GM18868 (cell line): ENCODE measurements at regions not wholly inside any gene's neighbourhood (a gene's known extent, or its start where the extent isn't known, plus 50 kb on each side); places are given as distances from the start of the nearest gene placed in this dataset.
"Not testable (repeated sequence)": the region's sequence is repeated elsewhere in the genome, so short reads cannot be mapped to it uniquely, and the experiment has no call there.

Experiments
- ATAC-seq: cut with Tn5 transposase; IDR thresholded peaks from one replicate; pipeline ENCODE4 v1.9.1; 2021; ENCODE audit warnings: mild to moderate bottlenecking, moderate library complexity; ENCODE audit not compliant: unreplicated experiment

GRCh38 chr1:222941425-222941824, 126.6 kb downstream of the DISP1 start:
- no peak for ATAC-seq

- ATAC-seq, result no peak
These were observed 131.6 kb downstream of the DISP1 start for GRCh38 chr1:222946436-222946835.

DNA sequence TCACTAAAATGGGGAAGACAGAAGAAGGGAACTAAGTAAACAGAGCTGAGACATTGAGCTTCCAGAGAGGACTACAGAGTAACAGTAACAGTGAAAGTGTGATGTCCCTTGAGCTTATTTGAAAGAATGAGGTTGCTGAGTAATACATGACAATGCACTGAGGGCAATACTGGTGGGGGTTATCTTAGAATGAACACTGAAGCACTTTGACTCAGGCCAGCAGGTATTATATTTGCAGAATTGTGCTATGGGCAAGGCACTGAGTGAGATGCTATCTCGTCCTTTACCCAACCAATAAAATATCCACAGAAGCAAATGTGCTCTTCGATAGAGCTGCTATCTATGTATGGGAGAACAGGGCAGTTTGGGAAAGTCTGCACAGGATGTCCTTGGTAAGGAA, 133.2 kb downstream of the DISP1 start:
- no peak for ATAC-seq

GRCh38 chr1:222950892-222951291, 136.1 kb downstream of the DISP1 start:
- ATAC-seq, result no peak

DNA sequence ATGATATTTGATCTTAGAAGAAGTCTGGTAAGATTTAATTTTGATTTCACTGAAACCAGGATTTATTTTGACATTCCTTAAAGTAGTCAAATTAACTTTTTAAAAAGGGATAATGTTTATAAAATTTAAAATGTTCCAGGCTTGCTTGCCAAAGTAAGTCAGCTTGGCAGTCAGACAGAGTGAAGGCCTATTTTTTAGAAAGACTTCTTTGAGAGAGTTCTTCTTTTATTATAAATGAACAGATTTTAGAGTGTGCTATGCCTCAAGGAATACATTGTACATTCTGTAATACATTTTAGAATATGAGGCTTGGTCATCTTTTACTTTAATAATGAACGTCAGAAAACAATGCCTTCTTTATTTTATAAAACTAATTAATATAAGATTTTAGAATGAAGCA, 138.7 kb downstream of the DISP1 start:
- no peak for ATAC-seq

- ATAC-seq, result no peak
These were observed 141.1 kb downstream of the DISP1 start for GRCh38 chr1:222955964-222956363.

DNA sequence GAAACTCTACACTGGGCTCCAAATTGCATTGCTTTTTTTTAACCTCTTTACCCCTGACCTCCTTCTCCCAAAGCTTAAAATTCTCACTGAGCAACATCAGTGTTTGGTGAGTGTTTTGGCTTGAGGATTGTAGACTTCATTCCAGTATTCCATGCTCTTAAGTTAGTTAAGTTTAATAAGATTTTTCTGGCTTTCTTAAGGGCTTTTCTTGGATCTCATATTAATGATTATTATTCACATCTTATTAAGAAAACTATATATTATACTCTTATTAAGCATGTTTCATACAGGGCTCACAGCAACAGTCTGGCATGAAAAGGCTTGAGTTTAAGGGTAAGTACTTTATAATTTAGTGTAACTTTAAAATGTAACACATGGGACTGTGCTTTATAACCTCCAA, 141.8 kb downstream of the DISP1 start:
- ATAC-seq, result no peak

- ATAC-seq, result no peak
These were observed 152.8 kb downstream of the DISP1 start for GRCh38 chr1:222967466-222968240.

DNA sequence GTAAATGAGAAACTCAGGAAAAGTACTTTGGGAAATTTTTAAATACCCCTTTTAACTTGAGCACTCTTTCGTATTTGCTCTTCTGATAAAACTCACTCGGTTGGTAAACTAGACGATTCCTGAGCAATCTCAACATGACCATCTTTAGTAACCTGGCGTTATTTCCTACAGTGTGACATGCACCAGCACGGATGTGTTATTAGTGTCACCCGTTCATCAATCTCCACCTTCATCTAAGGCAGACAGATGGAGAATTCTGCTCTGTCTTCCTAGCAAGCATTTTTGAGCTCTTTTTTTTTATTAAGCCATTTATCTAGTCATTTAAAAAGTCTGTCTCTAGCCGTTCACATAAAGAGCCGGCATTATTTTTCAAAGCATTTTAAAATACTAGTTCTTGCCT, 155.2 kb downstream of the DISP1 start:
- no peak for ATAC-seq

GRCh38 chr1:222970711-222971110, 155.9 kb downstream of the DISP1 start:
- ATAC-seq, result no peak

GRCh38 chr1:222971146-222971545, 156.3 kb downstream of the DISP1 start:
- ATAC-seq, result no peak

- no peak for ATAC-seq
These were observed 158.7 kb downstream of the DISP1 start for GRCh38 chr1:222973561-222973960.

GRCh38 chr1:222974496-222974895, 159.7 kb downstream of the DISP1 start:
- ATAC-seq, result no peak

DNA sequence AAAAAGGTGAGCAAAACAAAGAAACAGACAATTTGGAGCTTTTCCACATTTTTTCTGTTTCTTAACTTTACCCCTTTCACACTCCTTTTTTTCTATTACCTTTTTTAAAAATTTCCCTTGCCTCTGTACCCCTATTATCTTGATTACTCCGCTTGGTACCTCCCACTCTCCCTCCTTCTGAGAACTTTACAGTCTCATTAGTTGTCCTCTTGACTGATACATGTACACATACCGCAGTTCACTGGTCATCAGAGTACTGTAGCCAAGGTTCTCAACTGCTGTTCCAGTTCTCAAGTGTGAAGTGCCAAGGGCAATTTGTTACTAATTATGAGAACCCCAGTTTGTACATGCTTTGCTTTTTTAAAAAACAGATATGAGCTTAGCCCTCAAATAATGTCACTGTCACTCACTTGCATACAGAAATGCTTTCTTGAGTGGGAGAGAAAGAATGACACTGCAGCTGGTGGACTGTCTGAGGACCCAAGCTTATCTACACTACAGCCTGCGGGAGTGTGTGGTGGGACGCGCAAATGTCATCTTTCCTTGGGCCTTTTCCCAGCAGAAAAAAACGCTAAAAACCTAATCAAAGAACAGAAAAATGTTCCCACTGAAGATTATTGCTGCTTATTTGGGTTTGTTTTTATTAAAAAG, 160.8 kb downstream of the DISP1 start:
- no peak for ATAC-seq

- no peak for ATAC-seq
These were observed 161.6 kb downstream of the DISP1 start for GRCh38 chr1:222976453-222976852.

DNA sequence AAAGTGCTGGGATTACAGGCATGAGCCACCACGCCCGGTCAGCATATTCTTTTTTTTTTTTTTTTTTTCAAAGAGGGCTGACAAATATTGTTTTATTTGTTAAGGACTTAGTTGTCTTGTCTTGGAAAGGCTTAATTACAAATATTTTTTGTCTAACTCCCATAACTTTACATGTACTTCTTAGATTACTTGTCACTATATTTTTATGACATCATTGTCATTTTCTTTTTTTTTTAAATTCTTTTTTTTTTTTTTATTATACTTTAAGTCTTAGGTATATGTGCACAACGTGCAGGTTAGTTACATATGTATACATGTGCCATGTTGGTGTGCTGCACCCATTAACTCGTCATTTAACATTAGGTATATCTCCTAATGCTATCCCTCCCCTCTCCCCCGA, 162.5 kb downstream of the DISP1 start:
- ATAC-seq, result not testable (repeated sequence)

DNA sequence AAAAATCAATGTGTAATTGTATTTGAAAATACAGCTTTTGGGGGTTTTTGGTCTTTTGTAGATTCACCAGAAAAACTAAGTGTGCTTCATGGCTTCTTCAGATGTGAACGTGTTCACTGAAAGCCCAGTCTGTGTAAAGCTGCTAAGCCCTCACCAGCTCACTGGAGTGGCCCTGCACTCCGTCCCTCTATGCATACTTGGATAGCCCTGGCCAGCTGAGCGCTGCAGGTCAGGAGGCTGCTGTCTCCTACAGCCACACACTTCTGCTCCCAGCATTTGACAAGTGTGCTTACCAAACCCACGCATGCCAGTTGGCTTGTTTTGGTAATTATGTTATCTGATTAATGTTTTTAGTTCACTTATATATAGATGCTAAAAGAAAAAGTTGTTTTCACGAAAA, 163.5 kb downstream of the TLR5 start:
- no peak for ATAC-seq

DNA sequence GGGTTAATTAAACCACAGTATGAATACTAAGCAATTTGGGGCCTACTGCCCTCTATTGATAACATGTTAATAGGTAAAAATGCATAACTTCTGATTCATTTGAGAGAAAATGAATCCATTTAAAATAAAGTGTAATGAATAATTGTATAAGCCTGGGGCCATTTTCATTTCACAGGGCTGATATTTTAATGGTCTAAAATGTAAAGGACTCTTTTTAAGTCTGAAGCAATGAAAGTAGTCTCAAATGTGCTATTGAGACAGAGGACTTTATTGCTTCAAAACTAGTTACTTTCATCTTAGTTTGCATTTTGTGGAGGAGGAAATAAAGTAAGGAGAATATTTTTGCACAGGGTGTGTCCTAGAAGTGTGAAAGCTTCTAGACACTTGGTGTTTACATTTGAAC, 155.4 kb downstream of the TLR5 start:
- ATAC-seq, result no peak

DNA sequence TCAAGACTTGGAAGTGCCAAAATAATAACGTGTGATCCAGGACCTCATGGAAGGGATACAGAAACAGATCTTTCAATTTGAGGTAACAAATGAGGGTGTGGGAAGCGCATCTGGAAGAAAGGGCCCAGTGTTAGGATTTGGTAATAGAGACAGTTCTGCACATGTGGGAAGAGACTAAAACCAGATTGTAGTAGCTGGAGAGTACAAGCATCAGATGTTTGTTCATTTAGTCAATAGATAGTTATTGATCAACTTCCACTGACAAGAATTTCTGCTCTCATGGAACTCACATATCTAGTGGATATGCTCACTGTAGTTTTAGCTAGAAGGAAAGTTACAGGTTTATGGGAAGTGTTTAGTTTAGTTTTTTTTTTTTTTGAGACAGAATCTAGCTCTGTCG, 153.6 kb downstream of the TLR5 start:
- ATAC-seq, result no peak

- no peak for ATAC-seq
These were observed 151.9 kb downstream of the TLR5 start for GRCh38 chr1:222991177-222991576.

DNA sequence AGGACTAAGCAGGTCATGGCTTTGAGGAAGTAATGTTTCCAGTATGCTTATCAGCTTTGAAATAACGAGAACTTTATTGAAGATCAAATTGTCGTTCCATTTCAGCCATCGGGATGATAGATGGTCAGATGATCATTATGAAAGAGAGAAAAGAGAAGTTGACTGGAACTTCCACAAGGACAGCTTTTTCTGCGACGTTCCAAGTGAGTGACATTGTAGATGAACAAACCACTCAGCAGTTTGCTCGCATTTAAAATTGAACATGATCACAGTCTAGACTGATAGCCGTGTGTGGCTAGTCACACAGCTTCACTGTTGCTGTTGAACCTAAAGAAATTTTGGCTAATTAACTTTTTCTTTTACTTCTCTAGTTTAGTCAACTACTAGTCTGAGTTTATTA, 151.1 kb downstream of the TLR5 start:
- ATAC-seq, result no peak

GRCh38 chr1:222994511-222995235, 148.4 kb downstream of the TLR5 start:
- no peak for ATAC-seq
